ENCODE measurements at regions not wholly inside any gene's neighbourhood (a gene's known extent, or its start where the extent isn't known, plus 50 kb on each side); places are given as distances from the start of the nearest gene placed in this dataset.

DNA sequence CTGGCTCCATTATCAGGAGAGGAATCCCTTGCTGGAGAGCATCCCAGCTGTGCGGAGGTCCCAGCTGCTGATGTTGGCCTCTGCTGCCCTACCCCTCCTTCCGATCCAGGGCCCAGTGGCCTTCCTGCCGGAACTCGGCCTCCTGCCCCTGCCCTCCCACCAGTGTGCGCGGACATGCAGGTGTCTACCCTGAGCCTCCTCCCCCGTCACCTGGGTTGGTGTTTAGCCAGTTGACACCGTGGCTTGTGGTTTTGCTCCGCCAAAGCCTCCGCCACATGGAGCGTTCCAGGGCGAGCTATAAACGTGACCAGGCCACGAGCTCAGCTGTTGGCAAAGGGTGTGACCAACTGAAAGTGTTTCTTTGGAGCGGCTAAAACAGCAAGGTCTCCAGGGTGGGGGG lies 1104.3 kb downstream of the BCL11B start:
- no peak for TF ChIP-seq EP300 (conservative IDR thresholded peaks at IDR 0.05; ENCODE audit: poor library complexity, severe bottlenecking)
- TF ChIP-seq, protein P1, sequence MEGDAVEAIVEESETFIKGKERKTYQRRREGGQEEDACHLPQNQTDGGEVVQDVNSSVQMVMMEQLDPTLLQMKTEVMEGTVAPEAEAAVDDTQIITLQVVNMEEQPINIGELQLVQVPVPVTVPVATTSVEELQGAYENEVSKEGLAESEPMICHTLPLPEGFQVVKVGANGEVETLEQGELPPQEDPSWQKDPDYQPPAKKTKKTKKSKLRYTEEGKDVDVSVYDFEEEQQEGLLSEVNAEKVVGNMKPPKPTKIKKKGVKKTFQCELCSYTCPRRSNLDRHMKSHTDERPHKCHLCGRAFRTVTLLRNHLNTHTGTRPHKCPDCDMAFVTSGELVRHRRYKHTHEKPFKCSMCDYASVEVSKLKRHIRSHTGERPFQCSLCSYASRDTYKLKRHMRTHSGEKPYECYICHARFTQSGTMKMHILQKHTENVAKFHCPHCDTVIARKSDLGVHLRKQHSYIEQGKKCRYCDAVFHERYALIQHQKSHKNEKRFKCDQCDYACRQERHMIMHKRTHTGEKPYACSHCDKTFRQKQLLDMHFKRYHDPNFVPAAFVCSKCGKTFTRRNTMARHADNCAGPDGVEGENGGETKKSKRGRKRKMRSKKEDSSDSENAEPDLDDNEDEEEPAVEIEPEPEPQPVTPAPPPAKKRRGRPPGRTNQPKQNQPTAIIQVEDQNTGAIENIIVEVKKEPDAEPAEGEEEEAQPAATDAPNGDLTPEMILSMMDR (IDR thresholded peaks at IDR 0.05; ENCODE audit: poor library complexity, severe bottlenecking): no peak
- TF ChIP-seq SMC3 (conservative IDR thresholded peaks at IDR 0.05; ENCODE audit: poor library complexity): no peak
- TF ChIP-seq POLR2AphosphoS5 (IDR thresholded peaks at IDR 0.05): no peak

Measured in neural cell (in vitro differentiated cells).